ENCODE measurements at regions not wholly inside any gene's neighbourhood (a gene's known extent, or its start where the extent isn't known, plus 50 kb on each side); places are given as distances from the start of the nearest gene placed in this dataset.
"Not testable (repeated sequence)": the region's sequence is repeated elsewhere in the genome, so short reads cannot be mapped to it uniquely, and the experiment has no call there.

DNA sequence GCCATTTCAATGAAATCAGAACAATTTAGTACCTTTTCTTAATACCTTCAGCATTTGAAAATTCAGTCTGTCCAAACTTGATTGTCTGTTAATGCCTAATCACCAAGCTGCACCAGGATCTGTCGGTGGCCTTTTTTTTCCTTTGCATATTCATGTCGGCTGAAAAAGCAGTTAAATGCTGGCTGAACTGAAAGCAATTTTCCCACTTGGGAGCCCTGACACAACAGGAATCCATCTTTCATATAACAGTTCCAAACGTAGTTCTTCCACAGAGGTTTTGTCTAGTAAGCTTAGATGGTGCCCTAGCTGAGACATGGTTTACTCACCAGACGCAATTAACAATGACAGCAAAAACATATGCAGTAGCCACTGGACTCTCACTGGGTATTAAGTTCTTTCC, 83.6 kb upstream of the CHCHD3 start:
- POLR2A ChIA-PET = no interaction called here
- intact Hi-C loops (cut with micrococcal nuclease) = no loop called here
- FAIRE-seq = no peak

DNA sequence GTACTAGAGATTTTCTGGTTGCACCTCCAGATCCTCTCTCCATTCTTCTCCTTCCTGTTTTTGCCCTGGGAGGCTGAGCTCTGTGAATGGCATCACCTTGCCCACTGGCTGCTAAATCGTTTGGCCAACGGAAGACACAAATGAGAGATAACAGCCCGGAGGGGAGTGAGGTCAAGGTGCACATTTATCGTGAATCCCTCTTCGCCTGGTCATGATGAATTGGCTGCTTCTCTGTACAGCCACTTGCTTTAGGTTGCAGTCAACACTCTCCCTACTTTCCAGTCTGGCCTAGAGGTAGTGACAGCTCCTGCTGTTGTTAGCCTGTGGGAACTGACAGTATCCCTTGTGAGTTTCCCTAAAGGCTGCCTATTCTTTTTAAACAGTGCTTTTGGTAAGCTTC, 85.4 kb upstream of the CHCHD3 start:
- dilution Hi-C loops (cut with MboI; ENCODE audit: extremely low pct_ligation_motif_present, low sequenced_read_pairs) = no loop called here

More for the DNA sequence above, 83.6 kb upstream of the CHCHD3 start:
- Histone ChIP-seq H3K4me3 (replicated peaks in 1 of 3; ENCODE audit: insufficient read depth in 1 of 3, low read depth in 1 of 3, low read length in 3 of 3) (no peak overlapping the region), H3K4me2 (ENCODE audit: insufficient read depth, low read length) (no peak overlapping the region), H3K4me1 (ENCODE audit: control insufficient read depth, extremely low read depth, insufficient read depth, low read length) (no peaks in the 10 kb centered on the region), H3K27ac (ENCODE audit: insufficient read depth, low read depth, low read length) (no peak overlapping the region), H3K27me3 (ENCODE audit: control insufficient read depth in 2 of 2, insufficient read depth in 2 of 2, low read length in 2 of 2) (peaks cover 0 to 3% of the 10 kb centered on the region in 2 experiments), H3K9ac (replicated peaks; ENCODE audit: extremely low read depth, insufficient read depth, low read length) (no peak overlapping the region), H3K9me1 (replicated peaks; ENCODE audit: control insufficient read depth, extremely low read depth, insufficient read depth, low read length) (no peaks in the 10 kb centered on the region), H2AFZ (ENCODE audit: low read depth, low read length) (no peak overlapping the region), H3K79me2 (ENCODE audit: control insufficient read depth, insufficient read depth, low read length) (no peaks in the 10 kb centered on the region), H3K36me3 (ENCODE audit: control insufficient read depth in 2 of 2, extremely low read depth in 1 of 2, insufficient read depth in 2 of 2, low read length in 2 of 2) (no peaks in the 10 kb centered on the region), H3K9me3 (replicated peaks; ENCODE audit: control insufficient read depth, insufficient read depth, low read length) (no peaks in the 10 kb centered on the region), H4K20me1 (replicated peaks; ENCODE audit: control insufficient read depth, extremely low read depth, insufficient read depth, low read length) (no peaks in the 10 kb centered on the region)
- no peak for DNase-seq (ENCODE audit: low read depth, low spot score)
- no TSS peak for BruUV-seq (replicated peaks)
- no peak for TF ChIP-seq POLR2AphosphoS5 (IDR thresholded peaks at IDR 0.05; ENCODE audit: insufficient read depth, low read depth, low read length)
- TF ChIP-seq POLR2A (IDR thresholded peaks at IDR 0.05; ENCODE audit: low read depth, low read length) = no peak
- no peak for TF ChIP-seq MYC (IDR thresholded peaks at IDR 0.05; ENCODE audit: low read depth, low read length)
- CTCF ChIA-PET = interaction anchor here (0.7 to 1.1 kb wide), 2 partner anchors 9 to 10 kb away, joined by 3 read pairs; no protein-coding TSS in a partner anchor
- dilution Hi-C loops (cut with MboI; ENCODE audit: extremely low pct_ligation_motif_present, low sequenced_read_pairs) = no loop called here

DNA sequence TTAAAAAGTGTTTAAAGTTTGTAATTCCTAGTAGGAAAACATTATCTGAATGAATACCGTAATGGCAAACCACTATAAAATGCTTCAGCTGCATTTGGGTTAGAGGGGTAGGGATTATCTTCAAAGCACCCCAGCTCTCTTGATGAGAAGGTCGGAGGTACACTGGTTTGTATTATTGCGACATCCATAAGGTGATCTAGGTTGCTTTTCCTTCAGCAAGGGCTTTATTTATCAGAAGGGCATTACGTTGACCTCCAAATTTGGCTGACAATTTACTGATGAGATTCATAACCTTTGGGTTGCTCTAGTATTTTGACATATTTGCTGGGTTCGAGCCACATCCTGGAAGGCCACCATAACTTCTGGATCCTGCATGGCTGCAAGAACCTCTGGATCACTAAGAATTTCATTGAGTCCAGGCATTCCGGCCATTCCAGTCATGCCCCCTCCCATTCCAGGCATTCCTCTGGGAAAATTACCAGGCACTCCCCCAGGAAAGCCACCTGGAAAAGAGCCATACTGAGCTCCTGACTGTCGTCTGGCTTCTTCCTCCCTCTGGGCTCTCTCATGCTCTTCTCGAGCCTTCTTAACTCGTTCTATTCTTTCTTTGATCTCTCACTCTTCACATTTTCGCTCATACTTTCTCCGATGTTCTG, 83.6 kb upstream of the EXOC4 start:
- H3K4me1 ChIP-seq (ENCODE audit: control insufficient read depth, extremely low read depth, insufficient read depth, low read length); H2AFZ ChIP-seq (ENCODE audit: low read depth, low read length); H3K9me3 ChIP-seq (replicated peaks; ENCODE audit: control insufficient read depth, insufficient read depth, low read length); H3K9me1 ChIP-seq (replicated peaks; ENCODE audit: control insufficient read depth, extremely low read depth, insufficient read depth, low read length); H3K4me2 ChIP-seq (ENCODE audit: insufficient read depth, low read length); H3K79me2 ChIP-seq (ENCODE audit: control insufficient read depth, insufficient read depth, low read length); H4K20me1 ChIP-seq (replicated peaks; ENCODE audit: control insufficient read depth, extremely low read depth, insufficient read depth, low read length); intact Hi-C loops (cut with micrococcal nuclease); FAIRE-seq; CTCF ChIA-PET; H3K27me3 ChIP-seq (ENCODE audit: control insufficient read depth in 2 of 2, insufficient read depth in 2 of 2, low read length in 2 of 2); H3K36me3 ChIP-seq (ENCODE audit: control insufficient read depth in 2 of 2, extremely low read depth in 1 of 2, insufficient read depth in 2 of 2, low read length in 2 of 2); BruUV-seq (replicated peaks); dilution Hi-C loops (cut with MboI; ENCODE audit: extremely low pct_ligation_motif_present, low sequenced_read_pairs); DNase-seq (ENCODE audit: low read depth, low spot score); POLR2A ChIA-PET; H3K27ac ChIP-seq (ENCODE audit: insufficient read depth, low read depth, low read length); H3K9ac ChIP-seq (replicated peaks; ENCODE audit: extremely low read depth, insufficient read depth, low read length); H3K4me3 ChIP-seq (replicated peaks in 1 of 3; ENCODE audit: insufficient read depth in 1 of 3, low read depth in 1 of 3, low read length in 3 of 3): not testable (repeated sequence)

More for the DNA sequence above, 85.4 kb upstream of the CHCHD3 start:
- intact Hi-C loops (cut with micrococcal nuclease) = no loop called here
- no TSS peak for BruUV-seq (replicated peaks)
- Histone ChIP-seq H3K9me1 (replicated peaks; ENCODE audit: control insufficient read depth, extremely low read depth, insufficient read depth, low read length) (no peaks in the 10 kb centered on the region), H3K27ac (ENCODE audit: insufficient read depth, low read depth, low read length) (no peak overlapping the region), H3K4me1 (ENCODE audit: control insufficient read depth, extremely low read depth, insufficient read depth, low read length) (no peaks in the 10 kb centered on the region), H2AFZ (ENCODE audit: low read depth, low read length) (no peak overlapping the region), H3K9ac (replicated peaks; ENCODE audit: extremely low read depth, insufficient read depth, low read length) (no peak overlapping the region), H4K20me1 (replicated peaks; ENCODE audit: control insufficient read depth, extremely low read depth, insufficient read depth, low read length) (no peaks in the 10 kb centered on the region), H3K27me3 (ENCODE audit: control insufficient read depth in 2 of 2, insufficient read depth in 2 of 2, low read length in 2 of 2) (peaks cover 2 to 3% of the 10 kb centered on the region in 2 experiments), H3K36me3 (ENCODE audit: control insufficient read depth in 2 of 2, extremely low read depth in 1 of 2, insufficient read depth in 2 of 2, low read length in 2 of 2) (no peaks in the 10 kb centered on the region), H3K9me3 (replicated peaks; ENCODE audit: control insufficient read depth, insufficient read depth, low read length) (no peaks in the 10 kb centered on the region), H3K4me3 (replicated peaks in 1 of 3; ENCODE audit: insufficient read depth in 1 of 3, low read depth in 1 of 3, low read length in 3 of 3) (no peak overlapping the region), H3K4me2 (ENCODE audit: insufficient read depth, low read length) (no peak overlapping the region), H3K79me2 (ENCODE audit: control insufficient read depth, insufficient read depth, low read length) (no peaks in the 10 kb centered on the region)
- ChIA-PET POLR2A (no interaction called here), CTCF (no interaction called here)
- DNase-seq (ENCODE audit: low read depth, low spot score) (no peak), FAIRE-seq (no peak)
- no peak for TF ChIP-seq GATA2 (IDR thresholded peaks at IDR 0.05; ENCODE audit: insufficient read depth, insufficient read length, low read depth, low read length)
- TF ChIP-seq, protein P1, sequence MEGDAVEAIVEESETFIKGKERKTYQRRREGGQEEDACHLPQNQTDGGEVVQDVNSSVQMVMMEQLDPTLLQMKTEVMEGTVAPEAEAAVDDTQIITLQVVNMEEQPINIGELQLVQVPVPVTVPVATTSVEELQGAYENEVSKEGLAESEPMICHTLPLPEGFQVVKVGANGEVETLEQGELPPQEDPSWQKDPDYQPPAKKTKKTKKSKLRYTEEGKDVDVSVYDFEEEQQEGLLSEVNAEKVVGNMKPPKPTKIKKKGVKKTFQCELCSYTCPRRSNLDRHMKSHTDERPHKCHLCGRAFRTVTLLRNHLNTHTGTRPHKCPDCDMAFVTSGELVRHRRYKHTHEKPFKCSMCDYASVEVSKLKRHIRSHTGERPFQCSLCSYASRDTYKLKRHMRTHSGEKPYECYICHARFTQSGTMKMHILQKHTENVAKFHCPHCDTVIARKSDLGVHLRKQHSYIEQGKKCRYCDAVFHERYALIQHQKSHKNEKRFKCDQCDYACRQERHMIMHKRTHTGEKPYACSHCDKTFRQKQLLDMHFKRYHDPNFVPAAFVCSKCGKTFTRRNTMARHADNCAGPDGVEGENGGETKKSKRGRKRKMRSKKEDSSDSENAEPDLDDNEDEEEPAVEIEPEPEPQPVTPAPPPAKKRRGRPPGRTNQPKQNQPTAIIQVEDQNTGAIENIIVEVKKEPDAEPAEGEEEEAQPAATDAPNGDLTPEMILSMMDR (IDR thresholded peaks at IDR 0.05; ENCODE audit: extremely low read depth in 1 of 2, insufficient read depth in 1 of 2, low read depth in 1 of 2, low read length in 2 of 2) = no peak
- TF ChIP-seq POLR2AphosphoS5 (IDR thresholded peaks at IDR 0.05; ENCODE audit: insufficient read depth, low read depth, low read length) = no peak
- TF ChIP-seq, protein P2, sequence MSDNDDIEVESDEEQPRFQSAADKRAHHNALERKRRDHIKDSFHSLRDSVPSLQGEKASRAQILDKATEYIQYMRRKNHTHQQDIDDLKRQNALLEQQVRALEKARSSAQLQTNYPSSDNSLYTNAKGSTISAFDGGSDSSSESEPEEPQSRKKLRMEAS (IDR thresholded peaks at IDR 0.05; ENCODE audit: insufficient read depth, insufficient read length) = no peak
- no peak for TF ChIP-seq POLR2A (IDR thresholded peaks at IDR 0.05; ENCODE audit: low read depth, low read length)
- no peak for TF ChIP-seq MYC (IDR thresholded peaks at IDR 0.05; ENCODE audit: low read depth, low read length)
- TF ChIP-seq JUN (IDR thresholded peaks at IDR 0.05; ENCODE audit: borderline replicate concordance, insufficient read depth, insufficient read length, low read depth) = no peak
- no peak for TF ChIP-seq FOS (IDR thresholded peaks at IDR 0.05; ENCODE audit: borderline replicate concordance, insufficient read depth, low read length)
- no peak for TF ChIP-seq EZH2 (IDR thresholded peaks at IDR 0.05; ENCODE audit: borderline replicate concordance, low read depth, low read length, severe bottlenecking)
